OCI-LY3 (cell line): ENCODE measurements at regions not wholly inside any gene's neighbourhood (a gene's known extent, or its start where the extent isn't known, plus 50 kb on each side); places are given as distances from the start of the nearest gene placed in this dataset.

Source experiments
- H2AFZ ChIP-seq: fragments of 200-600, 300-600 bp; shearing (Covaris generic); 2 replicates; pipeline ENCODE4 v1.6.0; 2014; ENCODE audit warnings: antibody characterized with exemption, low read depth, low read length
- H3K27ac ChIP-seq: fragments of 200-600, 300-600 bp; sonication (generic); 2 replicates; pipeline ENCODE4 v1.5.1; 2014; ENCODE audit warnings: mild to moderate bottlenecking, low read length, moderate library complexity, mixed read lengths
- H3K27me3 ChIP-seq: fragments of 200-600, 300-600 bp; sonication (generic); 2 replicates; pipeline ENCODE4 v1.6.1; 2014; ENCODE audit warnings: low read depth, low read length, mixed read lengths
- H3K36me3 ChIP-seq: fragments of 200-600, 300-600 bp; sonication (generic); replicated peaks from 2 replicates; pipeline ENCODE3; 2014; ENCODE audit warnings: low read depth, low read length, mixed read lengths
- H3K4me1 ChIP-seq: fragments of 300-600, 200-600 bp; sonication (generic); 2 replicates; pipeline ENCODE4 v1.6.1; 2014; ENCODE audit warnings: low read length, mixed read lengths
- H3K4me2 ChIP-seq: fragments of 200-600, 300-600 bp; sonication (generic); 2 replicates; pipeline ENCODE4 v1.6.1; 2014; ENCODE audit warnings: low read length, mixed read lengths
- H3K4me3 ChIP-seq: fragments of 300-600, 200-600 bp; sonication (generic); 2 replicates; pipeline ENCODE4 v1.5.1; 2014; ENCODE audit warnings: antibody characterized with exemption, mild to moderate bottlenecking, low read length, moderate library complexity
- H3K79me2 ChIP-seq: fragments of 300-600, 200-600 bp; shearing (Covaris generic); 2 replicates; pipeline ENCODE4 v1.6.1; 2014; ENCODE audit warnings: mild to moderate bottlenecking, low read length, mixed read lengths
- H3K9ac ChIP-seq: fragments of 300-600, 200-600 bp; shearing (Covaris generic); 2 replicates; pipeline ENCODE4 v1.6.0; 2014; ENCODE audit warnings: mild to moderate bottlenecking, low read length, moderate library complexity
- H3K9me3 ChIP-seq: fragments of 200-600, 300-600 bp; shearing (Covaris generic); 2 replicates; pipeline ENCODE4 v1.6.1; 2014; ENCODE audit warnings: low read length, mixed read lengths; ENCODE audit not compliant: insufficient read depth
- H4K20me1 ChIP-seq: fragments of 200-600, 300-600 bp; sonication (generic); 2 replicates; pipeline ENCODE4 v1.6.1; 2016; ENCODE audit warnings: low read length, mixed read lengths; ENCODE audit not compliant: insufficient read depth
- CTCF ChIP-seq: fragments of 200-600, 300-600 bp; sonication (generic); IDR thresholded peaks from 2 replicates; pipeline ENCODE4 v1.5.1; 2014; ENCODE audit warnings: antibody characterized with exemption, low read length, low read depth
- EZH2phosphoT487 ChIP-seq: fragments of 200-600 bp; shearing (Covaris generic); IDR thresholded peaks from 2 replicates; pipeline ENCODE4 v1.6.1; 2018; ENCODE audit warnings: antibody characterized with exemption, mixed run types, low read depth

GRCh38 chrX:117843749-117844148 is 272.9 kb downstream of the KLHL13 start:
- no peaks in the 10 kb centered on the region for H3K36me3 ChIP-seq
- 0 out of 2 replicates have a peak, but pooled peaks cover 1% of the 10 kb centered on the region for H3K4me1 ChIP-seq
- no peaks in the 10 kb centered on the region for H3K27me3 ChIP-seq
- H3K9me3 ChIP-seq: no peaks in the 10 kb centered on the region
- H3K79me2 ChIP-seq: no peaks in the 10 kb centered on the region
- no peak overlapping the region for H3K9ac ChIP-seq
- no peak for TF ChIP-seq EZH2phosphoT487
- TF ChIP-seq CTCF: no peak
- H4K20me1 ChIP-seq: no peaks in the 10 kb centered on the region
- no peak overlapping the region for H2AFZ ChIP-seq
- no peak overlapping the region for H3K27ac ChIP-seq
- no peak overlapping the region for H3K4me2 ChIP-seq
- no peak overlapping the region for H3K4me3 ChIP-seq

- no peak for TF ChIP-seq EZH2phosphoT487
- no peak for TF ChIP-seq CTCF
- H3K9me3 ChIP-seq: no peaks in the 10 kb centered on the region
- no peaks in the 10 kb centered on the region for H4K20me1 ChIP-seq
- H3K36me3 ChIP-seq: no peaks in the 10 kb centered on the region
- H3K9ac ChIP-seq: no peak overlapping the region
- no peak overlapping the region for H3K27ac ChIP-seq
- no peaks in the 10 kb centered on the region for H3K79me2 ChIP-seq
- H3K4me2 ChIP-seq: no peak overlapping the region
- 0 out of 2 replicates have a peak, but pooled peaks cover 5% of the 10 kb centered on the region for H3K4me1 ChIP-seq
- H2AFZ ChIP-seq: no peak overlapping the region
- no peaks in the 10 kb centered on the region for H3K27me3 ChIP-seq
- no peak overlapping the region for H3K4me3 ChIP-seq
Measured at GRCh38 chrX:117840645-117841044, 276.0 kb downstream of the KLHL13 start.

GRCh38 chrX:117839544-117839943 is 277.1 kb downstream of the KLHL13 start:
- no peak overlapping the region for H2AFZ ChIP-seq
- H4K20me1 ChIP-seq: no peaks in the 10 kb centered on the region
- H3K9me3 ChIP-seq: no peaks in the 10 kb centered on the region
- no peak overlapping the region for H3K4me2 ChIP-seq
- H3K4me3 ChIP-seq: no peak overlapping the region
- 0 out of 2 replicates have a peak, but pooled peaks cover 5% of the 10 kb centered on the region for H3K4me1 ChIP-seq
- no peaks in the 10 kb centered on the region for H3K79me2 ChIP-seq
- no peak for TF ChIP-seq EZH2phosphoT487
- TF ChIP-seq CTCF: 0 out of 2 replicates have a peak, but pooled peaks have one; percentile 4
- H3K36me3 ChIP-seq: no peaks in the 10 kb centered on the region
- H3K27ac ChIP-seq: no peak overlapping the region
- H3K9ac ChIP-seq: no peak overlapping the region
- H3K27me3 ChIP-seq: no peaks in the 10 kb centered on the region

- no peak overlapping the region for H3K4me3 ChIP-seq
- H3K27ac ChIP-seq: no peak overlapping the region
- H3K27me3 ChIP-seq: no peaks in the 10 kb centered on the region
- H3K4me1 ChIP-seq: 0 out of 2 replicates have a peak, but pooled peaks cover 5% of the 10 kb centered on the region
- no peaks in the 10 kb centered on the region for H3K9me3 ChIP-seq
- no peaks in the 10 kb centered on the region for H3K79me2 ChIP-seq
- H3K36me3 ChIP-seq: no peaks in the 10 kb centered on the region
- H4K20me1 ChIP-seq: no peaks in the 10 kb centered on the region
- H3K4me2 ChIP-seq: no peak overlapping the region
- TF ChIP-seq CTCF (no peak), EZH2phosphoT487 (no peak)
- H3K9ac ChIP-seq: no peak overlapping the region
- H2AFZ ChIP-seq: no peak overlapping the region
Measured at GRCh38 chrX:117838581-117839331, 277.9 kb downstream of the KLHL13 start.
